Mesendoderm (in vitro differentiated cells): ENCODE measurements at regions not wholly inside any gene's neighbourhood (a gene's known extent, or its start where the extent isn't known, plus 50 kb on each side); places are given as distances from the start of the nearest gene placed in this dataset.
"Not testable (repeated sequence)": the region's sequence is repeated elsewhere in the genome, so short reads cannot be mapped to it uniquely, and the experiment has no call there.

ENCODE experiments used
- DNase-seq: peaks from one replicate; pipeline ENCODE4 v3.0.0; 2013
- H2AK5ac ChIP-seq: 2 replicates; pipeline ENCODE4 v1.6.1; 2013; ENCODE audit warnings: low read length, inconsistent platforms
- H2BK120ac ChIP-seq: 2 replicates; pipeline ENCODE4 v1.6.1; 2013; ENCODE audit warnings: low read depth, mild to moderate bottlenecking, low read length, moderate library complexity, mixed read lengths
- H2BK15ac ChIP-seq: replicated peaks from 2 replicates; pipeline ENCODE4 v1.6.1; 2013; ENCODE audit warnings: low read depth, mild to moderate bottlenecking, moderate library complexity
- H2BK5ac ChIP-seq: 2 replicates; pipeline ENCODE4 v1.6.1; 2013; ENCODE audit warnings: low read length, inconsistent platforms
- H3K18ac ChIP-seq: 2 replicates; pipeline ENCODE4 v1.6.1; 2013; ENCODE audit warnings: mild to moderate bottlenecking, low read length, mixed read lengths
- H3K23ac ChIP-seq: one replicate; pipeline ENCODE4 v1.6.1; 2013; ENCODE audit warnings: low read length
- H3K27ac ChIP-seq: 2 replicates; pipeline ENCODE4 v1.5.1; 2013; ENCODE audit warnings: low read depth, mild to moderate bottlenecking, inconsistent platforms, low read length, moderate library complexity
- H3K27me3 ChIP-seq: 2 replicates; pipeline ENCODE4 v1.6.1; 2013; ENCODE audit warnings: low read length, control low read depth, mild to moderate bottlenecking, inconsistent platforms; ENCODE audit not compliant: insufficient read depth, poor library complexity
- H3K36me3 ChIP-seq: 2 replicates; pipeline ENCODE4 v1.6.1; 2013; ENCODE audit warnings: low read length, inconsistent platforms; ENCODE audit not compliant: control insufficient read depth, insufficient read depth
- H3K4ac ChIP-seq: one replicate; pipeline ENCODE4 v1.6.1; 2013; ENCODE audit warnings: low read depth, mild to moderate bottlenecking, low read length, moderate library complexity
- H3K4me1 ChIP-seq: 2 replicates; pipeline ENCODE4 v1.6.1; 2013; ENCODE audit warnings: low read depth, low read length, inconsistent platforms; ENCODE audit not compliant: control insufficient read depth
- H3K4me2 ChIP-seq: 2 replicates; pipeline ENCODE4 v1.6.1; 2013; ENCODE audit warnings: low read length
- H3K4me3 ChIP-seq: 2 replicates; pipeline ENCODE4 v1.5.1; 2013; ENCODE audit warnings: mild to moderate bottlenecking, low read length
- H3K56ac ChIP-seq: one replicate; pipeline ENCODE4 v1.6.1; 2013; ENCODE audit warnings: low read length
- H3K79me1 ChIP-seq: 2 replicates; pipeline ENCODE4 v1.6.1; 2013; ENCODE audit warnings: low read length, inconsistent platforms
- H3K79me2 ChIP-seq: 2 replicates; pipeline ENCODE4 v1.6.1; 2013; ENCODE audit warnings: mild to moderate bottlenecking, low read length; ENCODE audit not compliant: control insufficient read depth, insufficient read depth
- H3K9ac ChIP-seq: 2 replicates; pipeline ENCODE4 v1.6.1; 2013; ENCODE audit warnings: low read length, inconsistent platforms
- H4K5ac ChIP-seq: one replicate; pipeline ENCODE4 v1.6.1; 2013; ENCODE audit warnings: low read length
- H4K8ac ChIP-seq: one replicate; pipeline ENCODE4 v1.6.1; 2013; ENCODE audit warnings: low read depth, mild to moderate bottlenecking, control low read depth, low read length, moderate library complexity
- WGBS: extraction: QIAGEN DNeasy Blood & Tissue Kit; methylation state at CpG from one replicate; pipeline ENCODE4 v1.1.7; 2013; ENCODE audit warnings: low lambda C conversion rate, missing lambda C conversion rate; ENCODE audit not compliant: insufficient coverage; ENCODE audit errors: extremely low coverage; 5-methylcytosine and 5-hydroxymethylcytosine counted together

DNA sequence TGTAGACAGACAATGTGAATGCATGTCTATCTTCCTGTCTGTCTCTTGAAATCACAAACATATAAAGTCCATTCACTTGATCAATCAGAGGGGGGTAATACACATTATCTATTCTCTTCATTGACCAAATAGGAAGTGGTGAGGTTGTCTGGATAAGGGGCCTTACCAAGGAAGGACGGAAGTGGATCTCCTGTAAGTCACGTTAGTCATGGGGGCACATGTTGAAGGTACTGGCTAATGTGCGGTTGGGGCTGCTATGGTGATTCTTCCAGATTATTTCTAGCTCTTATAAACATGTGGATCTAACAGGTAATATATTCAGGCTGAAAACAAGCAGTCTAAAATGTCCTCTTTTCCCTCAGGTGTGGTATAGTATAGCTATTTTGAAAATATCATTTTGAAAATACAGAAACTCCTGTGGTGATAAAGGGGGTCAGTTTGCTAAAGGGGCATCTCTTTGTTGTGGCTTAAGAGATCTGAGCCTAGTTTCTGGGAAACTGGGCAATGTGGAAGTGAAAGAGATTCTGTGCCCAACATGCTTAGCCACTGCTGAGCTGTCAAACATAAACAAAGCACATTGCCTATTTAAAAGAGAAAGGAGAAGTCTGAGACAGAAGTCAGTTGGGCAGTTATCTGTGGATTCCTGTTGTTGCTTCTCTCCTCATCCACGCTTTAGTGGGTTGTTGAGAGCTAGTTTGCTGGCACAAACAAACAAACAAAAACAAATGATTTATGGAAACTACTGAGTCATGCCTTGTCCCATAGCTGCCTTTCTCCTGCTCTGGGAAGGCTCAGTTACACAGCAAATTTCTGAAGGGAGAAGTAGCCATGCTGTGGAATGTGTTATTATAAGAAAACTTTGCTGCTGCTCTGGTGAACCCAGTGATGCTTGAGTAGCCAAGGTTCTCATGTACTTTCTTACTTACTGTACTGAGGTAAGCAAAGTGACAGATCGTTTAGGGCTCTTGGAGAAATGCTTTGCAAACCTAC, 166.9 kb downstream of the HLX start:
- no peak overlapping the region for H2AK5ac ChIP-seq
- H3K27me3 ChIP-seq: no peaks in the 10 kb centered on the region
- H2BK15ac ChIP-seq: no peak overlapping the region
- H3K79me2 ChIP-seq: no peaks in the 10 kb centered on the region
- no peaks in the 10 kb centered on the region for H3K79me1 ChIP-seq
- H3K4me2 ChIP-seq: no peak overlapping the region
- H2BK120ac ChIP-seq: no peak overlapping the region
- H3K18ac ChIP-seq: no peak overlapping the region
- H3K27ac ChIP-seq: no peak overlapping the region
- no peak overlapping the region for H4K8ac ChIP-seq
- H3K36me3 ChIP-seq: no peaks in the 10 kb centered on the region
- no peak overlapping the region for H4K5ac ChIP-seq
- H3K23ac ChIP-seq: no peak overlapping the region
- H3K56ac ChIP-seq: no peak overlapping the region
- no peaks in the 10 kb centered on the region for H3K4me1 ChIP-seq
- no peak overlapping the region for H3K4ac ChIP-seq
- WGBS: no CpG with 5 or more reads among the region's 5 CpGs
- H3K4me3 ChIP-seq: no peak overlapping the region
- no peak overlapping the region for H2BK5ac ChIP-seq
- no peak overlapping the region for H3K9ac ChIP-seq
- no peak for DNase-seq

DNA sequence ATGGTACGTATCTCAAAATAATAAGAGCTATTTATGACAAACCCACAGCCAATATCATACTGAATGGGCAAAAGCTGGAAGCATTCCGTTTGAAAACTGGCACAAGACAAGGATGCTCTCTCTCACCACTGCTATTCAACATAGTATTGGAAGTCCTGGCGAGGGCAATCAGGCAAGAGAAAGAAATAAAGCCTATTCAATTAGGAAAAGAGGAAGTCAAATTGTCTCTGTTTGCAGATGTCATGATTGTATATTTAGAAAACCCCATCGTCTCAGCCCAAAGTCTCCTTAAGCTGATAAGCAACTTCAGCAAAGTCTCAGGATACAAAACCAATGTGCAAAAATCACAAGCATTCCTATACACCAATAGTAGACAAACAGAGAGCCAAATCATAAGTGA, 172.1 kb downstream of the HLX start:
- not testable (repeated sequence) for H3K4me1 ChIP-seq, H3K27ac ChIP-seq, H2BK5ac ChIP-seq, H3K27me3 ChIP-seq, H3K79me1 ChIP-seq, H2BK120ac ChIP-seq, DNase-seq, H3K9ac ChIP-seq, H2BK15ac ChIP-seq, H3K56ac ChIP-seq, H3K79me2 ChIP-seq, H3K36me3 ChIP-seq, H3K4me3 ChIP-seq, H4K8ac ChIP-seq, H3K18ac ChIP-seq, H3K4ac ChIP-seq, H3K23ac ChIP-seq, H3K4me2 ChIP-seq, H2AK5ac ChIP-seq, H4K5ac ChIP-seq
- no CpG with 5 or more reads among the region's 4 CpGs for WGBS

DNA sequence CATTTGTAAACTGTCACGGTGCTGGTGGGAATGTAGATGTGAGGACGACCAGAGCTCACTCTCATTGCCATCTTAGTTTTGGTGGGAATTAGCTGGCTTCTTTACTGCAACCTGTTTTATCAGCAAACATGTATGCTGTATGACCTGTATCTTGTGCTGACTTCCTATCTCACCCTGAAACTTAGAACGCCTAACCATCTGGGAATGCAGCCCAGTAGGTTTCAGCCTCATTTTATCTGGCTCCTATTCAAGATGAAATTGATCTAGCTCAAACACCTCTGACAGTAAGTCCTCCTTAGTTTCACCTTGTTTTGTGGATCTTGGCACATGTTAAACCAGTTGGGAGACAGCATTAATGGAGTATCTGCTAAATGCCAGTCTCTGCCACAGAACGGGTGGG, 174.6 kb downstream of the HLX start:
- no peaks in the 10 kb centered on the region for H3K4me1 ChIP-seq
- H3K9ac ChIP-seq: no peak overlapping the region
- no peaks in the 10 kb centered on the region for H3K36me3 ChIP-seq
- no peak overlapping the region for H2AK5ac ChIP-seq
- no peak overlapping the region for H3K18ac ChIP-seq
- no peak overlapping the region for H4K8ac ChIP-seq
- no peak for DNase-seq
- no peak overlapping the region for H3K4ac ChIP-seq
- H3K4me2 ChIP-seq: no peak overlapping the region
- H2BK15ac ChIP-seq: no peak overlapping the region
- H3K27me3 ChIP-seq: no peaks in the 10 kb centered on the region
- no peaks in the 10 kb centered on the region for H3K79me2 ChIP-seq
- no peaks in the 10 kb centered on the region for H3K79me1 ChIP-seq
- no peak overlapping the region for H2BK120ac ChIP-seq
- H3K27ac ChIP-seq: no peak overlapping the region
- no peak overlapping the region for H3K4me3 ChIP-seq
- WGBS: no CpG with 5 or more reads among the region's 4 CpGs
- H2BK5ac ChIP-seq: no peak overlapping the region
- H3K23ac ChIP-seq: no peak overlapping the region
- H4K5ac ChIP-seq: no peak overlapping the region
- no peak overlapping the region for H3K56ac ChIP-seq

DNA sequence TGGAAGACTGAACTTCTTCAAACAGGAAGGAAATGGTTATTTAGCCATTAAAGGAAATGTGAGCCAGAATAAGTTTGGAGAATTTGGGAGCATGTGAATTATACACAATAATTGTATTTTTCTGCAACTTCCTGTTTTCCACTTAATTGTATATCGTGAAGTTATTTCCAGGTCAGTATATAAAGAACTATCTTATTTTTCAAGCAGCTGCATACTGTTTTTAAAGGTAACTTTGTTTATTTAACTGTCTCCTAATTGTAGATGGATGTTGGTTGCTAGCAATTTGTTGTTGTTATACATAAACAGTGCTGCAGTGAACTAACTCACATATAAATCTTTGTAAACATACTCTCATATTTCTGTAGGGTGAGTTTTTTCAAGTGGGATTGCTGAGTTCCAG, 180.3 kb downstream of the HLX start:
- H3K56ac ChIP-seq: no peak overlapping the region
- no peak overlapping the region for H3K9ac ChIP-seq
- no peak overlapping the region for H2BK5ac ChIP-seq
- no peak overlapping the region for H4K8ac ChIP-seq
- no peaks in the 10 kb centered on the region for H3K36me3 ChIP-seq
- H3K79me1 ChIP-seq: no peaks in the 10 kb centered on the region
- no peak overlapping the region for H4K5ac ChIP-seq
- no peaks in the 10 kb centered on the region for H3K27me3 ChIP-seq
- no peak overlapping the region for H2BK15ac ChIP-seq
- no peak overlapping the region for H3K27ac ChIP-seq
- H3K4ac ChIP-seq: no peak overlapping the region
- no peak overlapping the region for H3K4me3 ChIP-seq
- H3K23ac ChIP-seq: no peak overlapping the region
- H3K18ac ChIP-seq: no peak overlapping the region
- H2BK120ac ChIP-seq: no peak overlapping the region
- no CpG with 5 or more reads among the region's 1 CpG for WGBS
- H2AK5ac ChIP-seq: no peak overlapping the region
- DNase-seq: no peak
- H3K79me2 ChIP-seq: no peaks in the 10 kb centered on the region
- no peak overlapping the region for H3K4me2 ChIP-seq
- no peaks in the 10 kb centered on the region for H3K4me1 ChIP-seq

DNA sequence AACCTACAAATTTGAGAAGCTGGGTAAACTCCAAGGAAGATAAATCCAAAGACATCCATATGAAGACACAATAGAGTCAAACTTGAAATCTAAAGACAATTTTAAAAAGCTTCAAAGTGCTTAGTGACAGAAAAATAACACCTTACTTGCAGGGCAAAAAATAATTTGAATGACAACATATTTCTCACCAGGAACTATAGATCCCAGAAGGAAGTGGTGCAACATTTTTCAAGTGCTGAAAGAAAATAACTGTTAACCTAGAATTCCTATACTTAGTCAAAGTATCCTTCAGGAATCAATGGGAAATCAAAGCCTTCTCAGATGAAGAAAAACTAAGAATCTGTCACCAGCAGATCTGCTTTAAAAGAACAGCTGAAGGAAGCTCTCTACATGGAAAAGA, 184.4 kb downstream of the HLX start:
- no peaks in the 10 kb centered on the region for H3K79me2 ChIP-seq
- H2BK15ac ChIP-seq: no peak overlapping the region
- H2BK120ac ChIP-seq: no peak overlapping the region
- H3K4ac ChIP-seq: no peak overlapping the region
- H3K36me3 ChIP-seq: no peaks in the 10 kb centered on the region
- H4K5ac ChIP-seq: no peak overlapping the region
- H4K8ac ChIP-seq: no peak overlapping the region
- H3K18ac ChIP-seq: no peak overlapping the region
- H2AK5ac ChIP-seq: no peak overlapping the region
- no peaks in the 10 kb centered on the region for H3K27me3 ChIP-seq
- H2BK5ac ChIP-seq: no peak overlapping the region
- H3K9ac ChIP-seq: no peak overlapping the region
- no peak overlapping the region for H3K4me3 ChIP-seq
- no peak overlapping the region for H3K23ac ChIP-seq
- no peak overlapping the region for H3K56ac ChIP-seq
- no peaks in the 10 kb centered on the region for H3K4me1 ChIP-seq
- no peak overlapping the region for H3K27ac ChIP-seq
- DNase-seq: no peak
- no peaks in the 10 kb centered on the region for H3K79me1 ChIP-seq
- no peak overlapping the region for H3K4me2 ChIP-seq
